ENCODE measurements at regions not wholly inside any gene's neighbourhood (a gene's known extent, or its start where the extent isn't known, plus 50 kb on each side); places are given as distances from the start of the nearest gene placed in this dataset.

DNA sequence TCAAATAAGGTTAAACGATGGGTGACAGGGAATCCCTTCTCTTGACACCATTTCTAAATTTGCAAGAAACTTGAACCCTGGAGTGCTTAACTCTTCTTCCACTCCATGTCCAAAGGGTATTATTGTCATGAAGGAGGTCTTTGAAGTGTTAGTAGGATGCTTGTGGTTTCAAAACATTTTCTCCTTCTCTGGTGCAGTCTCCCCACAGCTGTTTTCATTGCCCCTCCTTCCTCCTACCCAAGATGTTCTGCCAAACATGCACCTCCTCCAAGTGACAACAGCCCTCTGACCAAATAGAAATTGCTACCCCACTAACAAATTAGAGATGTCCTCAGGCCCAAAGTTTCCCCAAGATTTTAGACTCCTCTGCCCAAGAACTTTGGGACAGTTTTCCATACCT, 151.4 kb downstream of the POLR2M start:
- no peaks in the 10 kb centered on the region for H3K9me3 ChIP-seq
- no peak overlapping the region for H3K4me3 ChIP-seq
- H3K4me1 ChIP-seq = no peaks in the 10 kb centered on the region
- TF ChIP-seq, protein P1, sequence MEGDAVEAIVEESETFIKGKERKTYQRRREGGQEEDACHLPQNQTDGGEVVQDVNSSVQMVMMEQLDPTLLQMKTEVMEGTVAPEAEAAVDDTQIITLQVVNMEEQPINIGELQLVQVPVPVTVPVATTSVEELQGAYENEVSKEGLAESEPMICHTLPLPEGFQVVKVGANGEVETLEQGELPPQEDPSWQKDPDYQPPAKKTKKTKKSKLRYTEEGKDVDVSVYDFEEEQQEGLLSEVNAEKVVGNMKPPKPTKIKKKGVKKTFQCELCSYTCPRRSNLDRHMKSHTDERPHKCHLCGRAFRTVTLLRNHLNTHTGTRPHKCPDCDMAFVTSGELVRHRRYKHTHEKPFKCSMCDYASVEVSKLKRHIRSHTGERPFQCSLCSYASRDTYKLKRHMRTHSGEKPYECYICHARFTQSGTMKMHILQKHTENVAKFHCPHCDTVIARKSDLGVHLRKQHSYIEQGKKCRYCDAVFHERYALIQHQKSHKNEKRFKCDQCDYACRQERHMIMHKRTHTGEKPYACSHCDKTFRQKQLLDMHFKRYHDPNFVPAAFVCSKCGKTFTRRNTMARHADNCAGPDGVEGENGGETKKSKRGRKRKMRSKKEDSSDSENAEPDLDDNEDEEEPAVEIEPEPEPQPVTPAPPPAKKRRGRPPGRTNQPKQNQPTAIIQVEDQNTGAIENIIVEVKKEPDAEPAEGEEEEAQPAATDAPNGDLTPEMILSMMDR (IDR thresholded peaks at IDR 0.05) = no peak
- intact Hi-C loops (cut with DNase I) = no loop called here
- H3K27ac ChIP-seq = no peak overlapping the region
- no peaks in the 10 kb centered on the region for H3K36me3 ChIP-seq
- no peaks in the 10 kb centered on the region for H3K27me3 ChIP-seq
- DNase-seq (no peak), ATAC-seq (no peak)

DNA sequence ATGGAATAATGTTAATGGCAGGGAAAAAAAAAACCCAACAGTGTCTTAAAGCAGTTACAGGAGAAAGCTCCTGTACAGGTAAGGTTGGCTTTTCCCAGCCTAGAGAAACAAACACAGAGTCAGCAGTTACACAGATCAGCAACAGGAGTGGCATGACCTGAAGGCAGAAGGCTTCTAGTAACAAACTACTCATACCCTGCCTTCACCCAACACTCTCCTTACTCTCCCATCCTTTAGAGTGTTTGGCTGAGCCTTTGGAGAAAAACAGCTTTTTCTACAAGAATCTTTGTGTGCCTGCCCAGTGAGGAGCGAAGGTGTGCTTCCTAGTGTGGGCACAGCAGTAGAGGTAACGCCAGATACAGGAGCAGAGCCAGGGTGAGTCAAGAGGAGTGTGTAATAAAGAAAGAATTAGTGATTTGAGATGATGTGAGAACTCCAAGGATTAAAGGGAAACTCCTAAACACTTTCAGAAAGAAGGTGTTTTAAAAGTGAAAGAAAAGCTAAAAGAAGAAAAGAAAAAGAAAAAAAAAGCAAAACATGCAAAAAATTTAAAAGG, 152.7 kb downstream of the POLR2M start:
- no peaks in the 10 kb centered on the region for H3K9me3 ChIP-seq
- no peaks in the 10 kb centered on the region for H3K4me1 ChIP-seq
- no peak overlapping the region for H3K27ac ChIP-seq
- no peaks in the 10 kb centered on the region for H3K27me3 ChIP-seq
- no peaks in the 10 kb centered on the region for H3K36me3 ChIP-seq
- no peak for ATAC-seq
- H3K4me3 ChIP-seq = no peak overlapping the region
- intact Hi-C loops (cut with DNase I) = no loop called here
- no peak for DNase-seq
- TF ChIP-seq, protein P1 (IDR thresholded peaks at IDR 0.05) = no peak

DNA sequence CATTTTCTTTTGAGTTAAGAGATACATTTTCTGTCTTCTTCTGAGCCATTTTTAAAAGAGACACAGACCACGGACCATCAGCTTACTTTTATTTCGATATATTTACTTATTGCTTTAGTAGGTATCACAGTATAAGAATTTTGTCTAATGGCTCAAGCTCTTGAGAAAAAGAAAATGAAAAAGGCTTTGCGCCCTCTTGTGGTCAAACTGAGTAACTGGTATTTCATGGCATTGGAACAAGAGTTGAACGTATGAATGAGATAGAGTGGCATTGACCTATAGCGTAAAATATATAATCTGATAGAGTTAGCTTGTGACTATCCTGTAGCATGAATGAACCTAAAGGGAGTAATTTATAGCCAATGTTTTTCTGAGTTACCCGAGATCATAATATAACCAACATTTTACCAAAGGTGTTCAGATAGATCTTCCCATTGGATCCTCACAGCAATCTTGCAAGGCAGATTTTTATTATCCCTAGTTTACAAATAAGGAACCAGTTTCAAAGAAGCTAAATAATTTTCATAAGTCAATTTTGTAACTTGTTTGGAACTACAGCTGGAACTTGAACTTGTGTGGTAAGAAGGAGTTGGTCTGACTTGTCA, 154.6 kb downstream of the POLR2M start:
- peak; percentile 77 for ATAC-seq
- Histone ChIP-seq H3K4me1 (no peaks in the 10 kb centered on the region), H3K27me3 (no peaks in the 10 kb centered on the region), H3K9me3 (no peaks in the 10 kb centered on the region), H3K4me3 (no peak overlapping the region), H3K36me3 (no peaks in the 10 kb centered on the region), H3K27ac (no peak overlapping the region)
- DNase-seq = peak in 2 of 4 donors; percentile 42 to 67
- TF ChIP-seq, protein P1 (IDR thresholded peaks at IDR 0.05) = peak; percentile 75 to 84
- intact Hi-C loops (cut with DNase I) = loop anchor here in 1 of 2 donors (5.0 to 10.0 kb wide), 2 partner anchors 109 to 204 kb away; partner anchors contain the start of gene ALDH1A2

DNA sequence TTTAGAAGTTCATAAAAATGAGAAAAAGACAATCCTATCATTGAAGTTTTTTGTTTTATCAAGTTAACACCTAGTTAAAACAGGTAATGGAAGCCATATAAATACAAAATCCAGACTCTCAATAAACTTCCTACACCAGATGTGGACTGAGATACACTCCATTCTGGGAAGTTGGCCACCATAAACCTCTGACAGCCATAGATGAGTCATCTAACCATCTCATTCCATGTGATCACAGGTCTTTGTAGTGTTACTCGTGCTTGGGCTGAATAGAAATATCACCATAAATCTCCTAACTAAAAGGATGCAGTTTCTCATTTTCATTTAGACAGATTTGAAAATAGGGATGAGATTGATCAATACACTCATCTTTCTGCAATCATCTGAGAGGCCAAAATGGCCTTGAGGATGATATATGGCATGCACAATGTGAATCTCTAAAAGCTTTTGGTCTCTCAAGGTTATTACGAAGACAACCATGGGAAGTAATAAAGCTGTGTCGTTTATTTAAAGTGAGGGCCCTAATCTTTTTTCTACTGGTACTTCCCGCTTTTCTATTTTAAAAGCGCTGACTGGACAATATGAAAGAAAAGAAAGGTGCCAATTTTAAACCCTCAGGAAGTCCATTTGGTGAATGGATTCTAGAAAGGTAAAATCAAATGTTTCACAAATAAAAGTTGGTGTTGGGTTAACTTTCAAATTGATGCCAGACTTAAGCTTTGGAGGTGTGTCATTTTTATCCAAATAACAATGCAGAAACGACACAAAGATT, 155.5 kb downstream of the POLR2M start:
- no peak overlapping the region for H3K27ac ChIP-seq
- H3K9me3 ChIP-seq = no peaks in the 10 kb centered on the region
- H3K27me3 ChIP-seq = peaks cover 0 to 1% of the 10 kb centered on the region in 2 donors
- H3K4me1 ChIP-seq = no peaks in the 10 kb centered on the region
- DNase-seq (no peak), ATAC-seq (peak; percentile 47)
- H3K4me3 ChIP-seq = no peak overlapping the region
- TF ChIP-seq, protein P1 (IDR thresholded peaks at IDR 0.05) = no peak
- H3K36me3 ChIP-seq = no peaks in the 10 kb centered on the region
- intact Hi-C loops (cut with DNase I) = loop anchor here in 1 of 2 donors (5.0 to 10.0 kb wide), 2 partner anchors 110 to 203 kb away; partner anchors contain the start of gene ALDH1A2

DNA sequence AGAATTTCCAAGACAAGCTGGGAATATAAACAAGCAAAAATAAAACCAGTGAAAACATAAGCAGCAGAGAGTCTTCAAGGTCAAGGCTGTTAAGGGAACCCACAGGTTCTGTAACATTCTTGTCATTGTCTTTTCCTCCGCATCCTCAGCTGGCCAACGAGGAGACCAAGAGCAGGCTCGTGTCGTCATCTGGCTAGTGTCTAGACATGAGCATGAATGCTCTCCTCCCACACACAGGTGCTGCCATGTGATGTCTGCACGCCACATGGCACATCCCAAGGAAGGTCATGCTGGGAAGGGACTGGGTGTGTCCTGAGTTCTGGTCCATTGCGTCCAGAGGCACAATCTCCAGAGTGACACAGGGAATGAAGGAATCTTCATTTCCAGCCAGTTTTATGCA, 156.2 kb downstream of the POLR2M start:
- Histone ChIP-seq H3K4me3 (no peak overlapping the region), H3K36me3 (no peaks in the 10 kb centered on the region), H3K27ac (no peak overlapping the region), H3K9me3 (no peaks in the 10 kb centered on the region), H3K27me3 (peaks cover 0 to 9% of the 10 kb centered on the region in 2 donors), H3K4me1 (no peaks in the 10 kb centered on the region)
- DNase-seq = no peak
- no peak for ATAC-seq
- intact Hi-C loops (cut with DNase I) = loop anchor here in 1 of 2 donors (5.0 to 10.0 kb wide), 2 partner anchors 110 to 202 kb away; partner anchors contain the start of gene ALDH1A2
- TF ChIP-seq, protein P1 (IDR thresholded peaks at IDR 0.05) = no peak

Measured in left lung (tissue), 4 donors.